ENCODE measurements at regions not wholly inside any gene's neighbourhood (a gene's known extent, or its start where the extent isn't known, plus 50 kb on each side); places are given as distances from the start of the nearest gene placed in this dataset.

- intact Hi-C loops (cut with DNase I, micrococcal nuclease), result no loop called here
- no peaks in the 10 kb centered on the region for H3K36me3 Mint-ChIP-seq (ENCODE audit: low read depth)
- H3K4me3 Mint-ChIP-seq, result no peak overlapping the region
- DNase-seq (no peak), ATAC-seq (ENCODE audit: poor library complexity) (no peak)
- Histone ChIP-seq H3K4me1 (ENCODE audit: insufficient read depth, low read length) (peaks cover 50% of the 10 kb centered on the region), H3K9me3 (ENCODE audit: control insufficient read depth in 1 of 2, insufficient read depth in 1 of 2, low read length in 2 of 2) (peaks cover 0 to 20% of the 10 kb centered on the region in 2 experiments), H3K27ac (ENCODE audit: low read depth in 1 of 2, low read length in 2 of 2) (no peak overlapping the region), H3K4me3 (ENCODE audit: low read length) (no peak overlapping the region), H3K27me3 (ENCODE audit: control insufficient read depth in 1 of 2, insufficient read depth in 2 of 2, low read length in 2 of 2) (peaks cover 0 to 2% of the 10 kb centered on the region in 2 experiments), H3K36me3 (ENCODE audit: insufficient read depth, low read length) (no peaks in the 10 kb centered on the region)
- peaks cover 2% of the 10 kb centered on the region for H3K9me3 Mint-ChIP-seq
- POLR2A ChIA-PET, result no interaction called here
- H3K27ac Mint-ChIP-seq, result no peak overlapping the region
- H3K4me1 Mint-ChIP-seq (ENCODE audit: low read depth), result peaks cover 13% of the 10 kb centered on the region
- H3K27me3 Mint-ChIP-seq, result no peaks in the 10 kb centered on the region
- TF ChIP-seq CTCF (IDR thresholded peaks at IDR 0.05), result no peak
- CTCF ChIA-PET, result no interaction called here
Observed at GRCh38 chr18:22337833-22338232, 79.9 kb downstream of the CTAGE1 start.

- Mint-ChIP-seq H3K9me3 (peaks cover 2% of the 10 kb centered on the region), H3K27ac (no peak overlapping the region), H3K4me1 (ENCODE audit: low read depth) (peaks cover 13% of the 10 kb centered on the region), H3K27me3 (no peaks in the 10 kb centered on the region), H3K36me3 (ENCODE audit: low read depth) (no peaks in the 10 kb centered on the region), H3K4me3 (no peak overlapping the region)
- Histone ChIP-seq H3K4me1 (ENCODE audit: insufficient read depth, low read length) (peaks cover 45% of the 10 kb centered on the region), H3K27me3 (ENCODE audit: control insufficient read depth in 1 of 2, insufficient read depth in 2 of 2, low read length in 2 of 2) (peaks cover 0 to 2% of the 10 kb centered on the region in 2 experiments), H3K36me3 (ENCODE audit: insufficient read depth, low read length) (no peaks in the 10 kb centered on the region), H3K4me3 (ENCODE audit: low read length) (no peak overlapping the region), H3K27ac (ENCODE audit: low read depth in 1 of 2, low read length in 2 of 2) (no peak overlapping the region), H3K9me3 (ENCODE audit: control insufficient read depth in 1 of 2, insufficient read depth in 1 of 2, low read length in 2 of 2) (peaks cover 0 to 21% of the 10 kb centered on the region in 2 experiments)
- no peak for DNase-seq
- CTCF ChIA-PET, result no interaction called here
- ATAC-seq (ENCODE audit: poor library complexity), result no peak
- intact Hi-C loops (cut with DNase I, micrococcal nuclease), result no loop called here
- TF ChIP-seq CTCF (IDR thresholded peaks at IDR 0.05), result no peak
- POLR2A ChIA-PET, result no interaction called here
Observed at GRCh38 chr18:22337306-22337705, 80.4 kb downstream of the CTAGE1 start.

DNA sequence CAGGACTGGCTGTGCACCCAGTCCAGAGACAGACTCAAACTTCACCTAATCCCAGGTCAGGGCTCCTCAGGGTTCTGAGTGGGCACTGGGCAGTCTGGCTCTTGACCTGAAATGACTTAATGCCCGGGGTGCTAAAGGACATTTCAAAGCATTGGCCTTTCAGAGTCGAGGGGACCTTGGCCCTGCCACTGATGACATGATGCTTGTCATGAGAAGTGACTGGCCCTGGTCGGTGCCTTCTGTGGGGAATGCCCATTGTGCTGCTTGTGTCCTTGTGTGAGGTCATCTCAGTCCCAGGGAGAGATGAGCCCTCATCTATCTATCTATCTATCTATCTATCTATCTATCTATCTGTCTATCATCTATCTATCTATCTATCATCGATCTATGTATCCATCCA, 81.3 kb downstream of the CTAGE1 start:
- H3K4me1 Mint-ChIP-seq (ENCODE audit: low read depth), result peaks cover 10% of the 10 kb centered on the region
- DNase-seq (no peak), ATAC-seq (ENCODE audit: poor library complexity) (no peak)
- TF ChIP-seq CTCF (IDR thresholded peaks at IDR 0.05), result no peak
- peaks cover 36% of the 10 kb centered on the region for H3K4me1 ChIP-seq (ENCODE audit: insufficient read depth, low read length)
- H3K9me3 ChIP-seq (ENCODE audit: control insufficient read depth in 1 of 2, insufficient read depth in 1 of 2, low read length in 2 of 2), result peaks cover 0 to 17% of the 10 kb centered on the region in 2 experiments
- CTCF ChIA-PET, result no interaction called here
- no peaks in the 10 kb centered on the region for H3K27me3 Mint-ChIP-seq
- H3K4me3 ChIP-seq (ENCODE audit: low read length), result no peak overlapping the region
- intact Hi-C loops (cut with DNase I, micrococcal nuclease), result no loop called here
- H3K27ac Mint-ChIP-seq, result no peak overlapping the region
- peaks cover 0 to 2% of the 10 kb centered on the region in 2 experiments for H3K27me3 ChIP-seq (ENCODE audit: control insufficient read depth in 1 of 2, insufficient read depth in 2 of 2, low read length in 2 of 2)
- H3K4me3 Mint-ChIP-seq, result no peak overlapping the region
- H3K36me3 Mint-ChIP-seq (ENCODE audit: low read depth), result no peaks in the 10 kb centered on the region
- no peak overlapping the region for H3K27ac ChIP-seq (ENCODE audit: low read depth in 1 of 2, low read length in 2 of 2)
- H3K9me3 Mint-ChIP-seq, result peaks cover 2% of the 10 kb centered on the region
- POLR2A ChIA-PET, result no interaction called here
- H3K36me3 ChIP-seq (ENCODE audit: insufficient read depth, low read length), result no peaks in the 10 kb centered on the region

All from CD4-positive, alpha-beta T cell (primary cell).